Liver (tissue), 8 donors: ENCODE measurements at regions not wholly inside any gene's neighbourhood (a gene's known extent, or its start where the extent isn't known, plus 50 kb on each side); places are given as distances from the start of the nearest gene placed in this dataset.

Experiments used
- DNase-seq: peaks from one replicate; pipeline ENCODE4 v3.0.0-alpha.2; 2017; ENCODE audit warnings: low spot score
- H3K27ac ChIP-seq, 2 donors: one replicate each; pipeline ENCODE4 v1.7.0; 2013; ENCODE audit warnings: inconsistent platforms in 2 of 2, low read length in 2 of 2, control low read depth in 1 of 2, low read depth in 1 of 2, mild to moderate bottlenecking in 1 of 2
- H3K27me3 ChIP-seq, 4 donors: one replicate each; pipeline versions ENCODE4 v1.6.1 to v1.7.0; 2013; ENCODE audit warnings: low read length in 3 of 4, inconsistent platforms in 1 of 4, mild to moderate bottlenecking in 1 of 4, moderate library complexity in 1 of 4; ENCODE audit not compliant: control insufficient read depth in 4 of 4, insufficient read depth in 4 of 4
- H3K36me3 ChIP-seq, 4 donors: one replicate each; pipeline versions ENCODE4 v1.6.1 to v1.7.0; 2013; ENCODE audit warnings: low read length in 3 of 4, mild to moderate bottlenecking in 3 of 4, low read depth in 1 of 4, moderate library complexity in 1 of 4; ENCODE audit not compliant: control insufficient read depth in 4 of 4, insufficient read depth in 3 of 4
- H3K4me1 ChIP-seq, 4 donors: one replicate each; pipeline versions ENCODE4 v1.6.1 to v1.7.0; 2013; ENCODE audit warnings: low read length in 3 of 4, mild to moderate bottlenecking in 3 of 4, moderate library complexity in 1 of 4; ENCODE audit not compliant: control insufficient read depth in 4 of 4, insufficient read depth in 4 of 4
- H3K4me3 ChIP-seq, 3 donors: one replicate each; pipeline versions ENCODE4 v1.6.1 to v1.7.0; 2013; ENCODE audit warnings: low read length in 3 of 3, control low read depth in 1 of 3, low read depth in 1 of 3, mild to moderate bottlenecking in 1 of 3
- H3K9ac ChIP-seq, 2 donors: one replicate each; pipeline ENCODE4 v1.7.0; 2013; ENCODE audit warnings: low read length in 2 of 2, mild to moderate bottlenecking in 2 of 2, moderate library complexity in 2 of 2, control low read depth in 1 of 2, low read depth in 1 of 2
- H3K9me3 ChIP-seq, 4 donors: one replicate each; pipeline versions ENCODE4 v1.6.1 to v1.7.0; 2013; ENCODE audit warnings: low read length in 3 of 4; ENCODE audit not compliant: control insufficient read depth in 4 of 4
- EGR1 ChIP-seq, 2 donors: IDR thresholded peaks; 2 replicates each; pipeline ENCODE4 v1.6.1; 2016 to 2018; ENCODE audit warnings: antibody characterized with exemption in 2 of 2, low read depth in 2 of 2
- FOXA1 ChIP-seq: IDR thresholded peaks from 2 replicates; pipeline ENCODE4 v1.6.1; 2016; ENCODE audit warnings: antibody characterized with exemption
- FOXA2 ChIP-seq: IDR thresholded peaks from 2 replicates; pipeline ENCODE4 v1.6.1; 2016; ENCODE audit warnings: antibody characterized with exemption
- GABPA ChIP-seq, 2 donors: IDR thresholded peaks in 1 of 2; conservative IDR thresholded peaks in 1 of 2; 2 replicates each; pipeline ENCODE4 v1.6.1; 2016; ENCODE audit warnings: antibody characterized with exemption in 2 of 2, mild to moderate bottlenecking in 1 of 2, moderate library complexity in 1 of 2
- HNF4A ChIP-seq, 2 donors: conservative IDR thresholded peaks; 2 replicates each; pipeline ENCODE4 v1.6.1; 2016; ENCODE audit warnings: antibody characterized with exemption in 2 of 2, mild to moderate bottlenecking in 2 of 2
- HNF4G ChIP-seq: IDR thresholded peaks from 2 replicates; pipeline ENCODE4 v1.6.1; 2016; ENCODE audit warnings: antibody characterized with exemption
- JUND ChIP-seq, 2 donors: IDR thresholded peaks; 2 replicates each; pipeline ENCODE4 v1.6.1; 2016; ENCODE audit warnings: antibody characterized with exemption in 2 of 2
- NR2F2 ChIP-seq: IDR thresholded peaks from 2 replicates; pipeline ENCODE4 v1.6.1; 2016; ENCODE audit warnings: antibody characterized with exemption
- RAD21 ChIP-seq, 2 donors: IDR thresholded peaks; 2 replicates each; pipeline ENCODE4 v1.6.1; 2016; ENCODE audit warnings: antibody characterized with exemption in 2 of 2, mild to moderate bottlenecking in 2 of 2
- REST ChIP-seq: IDR thresholded peaks from 2 replicates; pipeline ENCODE4 v1.6.1; 2016; ENCODE audit warnings: antibody characterized with exemption, mild to moderate bottlenecking
- RXRA ChIP-seq, 2 donors: IDR thresholded peaks; 2 replicates each; pipeline ENCODE4 v1.6.1; 2017 to 2018; ENCODE audit warnings: antibody characterized with exemption in 2 of 2, mild to moderate bottlenecking in 1 of 2
- SP1 ChIP-seq: IDR thresholded peaks from 2 replicates; pipeline ENCODE4 v1.6.1; 2018; ENCODE audit warnings: antibody characterized with exemption, mild to moderate bottlenecking
- TAF1 ChIP-seq: conservative IDR thresholded peaks from 2 replicates; pipeline ENCODE4 v1.6.1; 2016; ENCODE audit warnings: antibody characterized with exemption, mild to moderate bottlenecking
- YY1 ChIP-seq: IDR thresholded peaks from 2 replicates; pipeline ENCODE4 v1.6.1; 2016; ENCODE audit warnings: antibody characterized with exemption, mild to moderate bottlenecking
- ZBTB33 ChIP-seq: IDR thresholded peaks from 2 replicates; pipeline ENCODE4 v1.6.1; 2016; ENCODE audit warnings: antibody characterized with exemption
- WGBS: extraction: QIAGEN DNeasy Blood & Tissue Kit; methylation state at CpG from one replicate; pipeline ENCODE4 v1.1.7; 2013; 5-methylcytosine and 5-hydroxymethylcytosine counted together
- TF ChIP-seq, protein P1 (sequence below): IDR thresholded peaks from 2 replicates; pipeline ENCODE4 v1.6.1; 2016; ENCODE audit warnings: antibody characterized with exemption
- TF ChIP-seq, protein P2 (sequence below): IDR thresholded peaks from 2 replicates; pipeline ENCODE4 v1.6.1; 2016; ENCODE audit warnings: antibody characterized with exemption
- TF ChIP-seq, protein P3 (sequence below): fragments of 150-350 bp; IDR thresholded peaks from 2 replicates; pipeline ENCODE4 v1.5.1; 2017; ENCODE audit warnings: improper control_type of control experiment, low read depth, low read length; ENCODE audit not compliant: missing input control
- donor health status: healthy.
- donor health status: healthy.
- donor health status: healthy.
- donor health status: healthy.
- donor health status: healthy.

DNA sequence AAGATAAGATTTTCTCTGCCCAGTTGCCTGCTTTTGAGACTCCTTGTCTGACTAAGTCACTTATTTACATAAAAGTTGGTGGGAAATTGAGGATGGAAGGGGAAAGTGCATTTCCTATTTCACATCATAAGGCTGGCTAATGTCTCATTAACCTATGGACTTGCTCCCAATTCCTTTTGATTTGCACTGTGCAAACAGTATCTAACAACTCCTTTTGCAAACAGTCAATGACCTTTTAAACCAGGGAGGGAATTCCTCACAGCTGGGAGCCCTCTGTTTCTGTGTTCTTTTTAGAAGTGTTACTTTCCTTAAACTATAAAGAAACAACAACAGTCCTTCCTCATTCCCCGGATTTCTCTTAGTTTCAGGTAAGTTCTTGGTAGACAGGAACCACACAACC is 272.8 kb downstream of the RND3 start:
- Histone ChIP-seq H3K27ac (no peak overlapping the region), H3K4me3 (no peak overlapping the region), H3K9me3 (no peaks in the 10 kb centered on the region), H3K4me1 (peaks cover 1 to 14% (median 11%) of the 10 kb centered on the region in 4 donors), H3K9ac (no peak overlapping the region), H3K36me3 (no peaks in the 10 kb centered on the region), H3K27me3 (no peaks in the 10 kb centered on the region)
- 11% methylated on average over 1 of the region's 1 CpG for WGBS
- DNase-seq: no peak
- peak; percentile 47 to 57 for TF ChIP-seq RAD21 (IDR thresholded peaks at IDR 0.05)
- TF ChIP-seq, protein P1, sequence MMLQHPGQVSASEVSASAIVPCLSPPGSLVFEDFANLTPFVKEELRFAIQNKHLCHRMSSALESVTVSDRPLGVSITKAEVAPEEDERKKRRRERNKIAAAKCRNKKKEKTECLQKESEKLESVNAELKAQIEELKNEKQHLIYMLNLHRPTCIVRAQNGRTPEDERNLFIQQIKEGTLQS: no peak
- peak in 1 of 2 donors; percentile 43 for TF ChIP-seq EGR1 (IDR thresholded peaks at IDR 0.05; ENCODE audit: low read depth in 2 of 2)
- TF ChIP-seq, protein P2, sequence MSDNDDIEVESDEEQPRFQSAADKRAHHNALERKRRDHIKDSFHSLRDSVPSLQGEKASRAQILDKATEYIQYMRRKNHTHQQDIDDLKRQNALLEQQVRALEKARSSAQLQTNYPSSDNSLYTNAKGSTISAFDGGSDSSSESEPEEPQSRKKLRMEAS: peak; percentile 53
- TF ChIP-seq HNF4G: peak; percentile 74
- TF ChIP-seq FOXA2: peak; percentile 71
- peak; percentile 79 to 86 for TF ChIP-seq RXRA (IDR thresholded peaks at IDR 0.05)
- no peak for TF ChIP-seq YY1
- TF ChIP-seq HNF4A (conservative IDR thresholded peaks at IDR 0.05): peak; percentile 92 to 94
- no peak for TF ChIP-seq NR2F2
- TF ChIP-seq FOXA1: peak; percentile 47
- TF ChIP-seq TAF1: no peak
- TF ChIP-seq, protein P3, sequence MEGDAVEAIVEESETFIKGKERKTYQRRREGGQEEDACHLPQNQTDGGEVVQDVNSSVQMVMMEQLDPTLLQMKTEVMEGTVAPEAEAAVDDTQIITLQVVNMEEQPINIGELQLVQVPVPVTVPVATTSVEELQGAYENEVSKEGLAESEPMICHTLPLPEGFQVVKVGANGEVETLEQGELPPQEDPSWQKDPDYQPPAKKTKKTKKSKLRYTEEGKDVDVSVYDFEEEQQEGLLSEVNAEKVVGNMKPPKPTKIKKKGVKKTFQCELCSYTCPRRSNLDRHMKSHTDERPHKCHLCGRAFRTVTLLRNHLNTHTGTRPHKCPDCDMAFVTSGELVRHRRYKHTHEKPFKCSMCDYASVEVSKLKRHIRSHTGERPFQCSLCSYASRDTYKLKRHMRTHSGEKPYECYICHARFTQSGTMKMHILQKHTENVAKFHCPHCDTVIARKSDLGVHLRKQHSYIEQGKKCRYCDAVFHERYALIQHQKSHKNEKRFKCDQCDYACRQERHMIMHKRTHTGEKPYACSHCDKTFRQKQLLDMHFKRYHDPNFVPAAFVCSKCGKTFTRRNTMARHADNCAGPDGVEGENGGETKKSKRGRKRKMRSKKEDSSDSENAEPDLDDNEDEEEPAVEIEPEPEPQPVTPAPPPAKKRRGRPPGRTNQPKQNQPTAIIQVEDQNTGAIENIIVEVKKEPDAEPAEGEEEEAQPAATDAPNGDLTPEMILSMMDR: no peak
- peak; percentile 74 for TF ChIP-seq SP1
- TF ChIP-seq REST: peak; percentile 50
- no peak for TF ChIP-seq GABPA (IDR thresholded peaks at IDR 0.05 in 1 of 2, conservative IDR thresholded peaks at IDR 0.05 in 1 of 2)
- peak; percentile 33 for TF ChIP-seq ZBTB33
- TF ChIP-seq JUND (IDR thresholded peaks at IDR 0.05): peak in 1 of 2 donors; percentile 57
